Right renal cortex interstitium (tissue), 3 donors: ENCODE measurements at regions not wholly inside any gene's neighbourhood (a gene's known extent, or its start where the extent isn't known, plus 50 kb on each side); places are given as distances from the start of the nearest gene placed in this dataset.

Source experiments
- DNase-seq, 3 donors: peaks; one replicate each; pipeline ENCODE4 v3.0.0-alpha.2; 2013; ENCODE audit warnings: low read depth in 3 of 3, low spot score in 2 of 3

DNA sequence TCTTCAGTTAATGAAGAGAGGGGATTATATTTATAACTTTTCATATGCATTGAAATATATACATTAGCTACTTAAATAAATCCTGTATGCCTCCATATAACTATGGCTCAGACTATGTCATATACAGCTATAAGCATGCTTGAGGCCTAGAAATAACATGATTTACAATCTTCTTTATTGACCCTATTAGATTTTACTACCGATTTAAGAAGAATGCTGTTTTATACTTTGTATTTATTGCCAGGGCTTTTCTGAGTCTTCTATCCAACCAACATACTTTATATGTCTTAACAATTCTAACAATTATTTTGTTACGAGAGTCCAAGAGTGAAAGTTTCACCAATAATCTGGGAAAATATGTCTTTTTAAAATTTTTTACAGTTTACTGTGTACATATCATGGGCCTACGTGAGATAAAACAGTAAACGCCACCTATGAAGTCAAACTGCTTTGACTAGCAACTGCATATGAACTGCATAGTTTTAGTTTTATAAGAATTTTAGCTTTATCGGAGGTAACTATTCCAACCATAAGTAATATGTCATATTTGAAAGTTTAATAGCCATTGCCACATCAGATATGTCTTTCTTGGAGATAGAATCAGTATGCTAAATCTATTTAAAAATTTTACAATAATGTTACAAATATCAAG lies 861.0 kb downstream of the USP25 start:
- DNase-seq, result no peak

DNA sequence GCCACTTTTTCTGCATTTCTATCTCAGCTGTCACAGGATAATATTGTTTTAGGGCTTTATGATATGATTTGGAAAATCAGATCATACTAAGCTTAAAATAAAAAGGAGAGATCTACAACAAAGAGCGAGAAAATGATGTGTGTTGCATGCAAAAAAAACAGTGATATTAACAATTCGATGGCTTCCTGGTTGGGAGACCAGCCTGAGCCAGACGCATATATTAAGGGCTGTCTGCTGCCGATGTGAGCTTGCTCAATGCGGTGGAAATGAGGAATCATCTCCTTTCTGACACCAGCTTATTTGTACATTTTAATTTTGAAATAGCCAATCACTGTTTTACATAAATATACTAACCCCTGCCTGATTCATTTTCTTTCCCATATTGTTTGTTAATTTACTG lies 862.6 kb downstream of the USP25 start:
- no peak for DNase-seq

DNA sequence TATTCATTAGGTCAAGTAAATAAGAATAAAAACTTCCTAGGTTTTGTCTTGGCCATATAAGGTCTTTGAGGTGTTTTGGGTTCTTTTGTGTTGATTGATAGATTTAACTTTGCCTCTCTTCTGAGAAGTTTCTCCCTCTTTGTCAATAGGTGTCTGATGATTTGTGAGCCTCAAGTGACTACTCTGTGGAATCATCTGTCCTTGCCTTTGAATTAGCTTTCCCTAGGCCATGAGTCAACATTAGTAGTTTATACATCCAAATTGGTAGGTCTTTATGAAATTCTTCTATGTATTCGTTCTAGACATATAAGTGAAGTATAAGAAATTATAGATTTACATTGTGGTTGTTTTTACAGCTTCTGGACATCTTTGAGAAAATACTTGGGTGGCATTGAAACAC lies 864.4 kb downstream of the USP25 start:
- DNase-seq, result no peak

DNA sequence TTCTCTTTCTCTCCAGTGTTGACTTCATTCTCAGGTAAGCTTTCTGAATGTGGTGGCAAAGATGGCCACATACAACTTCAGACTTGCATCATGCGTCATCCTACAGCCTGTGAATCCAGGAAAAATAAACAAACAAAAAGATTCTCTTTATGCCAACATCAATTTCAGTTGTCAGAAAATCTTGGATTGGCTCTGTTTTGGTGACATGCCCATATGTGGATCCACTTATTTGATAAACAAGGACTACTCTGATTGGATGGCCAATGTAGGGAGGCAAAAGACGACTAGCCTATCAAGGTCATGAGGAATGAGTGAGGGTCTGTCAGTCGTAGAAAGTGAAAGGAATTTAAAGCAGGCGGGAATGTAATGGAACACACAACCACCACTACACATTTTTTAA lies 866.6 kb downstream of the USP25 start:
- no peak for DNase-seq

GRCh38 chr21:16597753-16598152 lies 868.0 kb downstream of the USP25 start:
- DNase-seq, result no peak

- peak in 2 of 3 donors; percentile 25 to 33 for DNase-seq
Observed at GRCh38 chr21:16605597-16605996, 875.8 kb downstream of the USP25 start.

DNA sequence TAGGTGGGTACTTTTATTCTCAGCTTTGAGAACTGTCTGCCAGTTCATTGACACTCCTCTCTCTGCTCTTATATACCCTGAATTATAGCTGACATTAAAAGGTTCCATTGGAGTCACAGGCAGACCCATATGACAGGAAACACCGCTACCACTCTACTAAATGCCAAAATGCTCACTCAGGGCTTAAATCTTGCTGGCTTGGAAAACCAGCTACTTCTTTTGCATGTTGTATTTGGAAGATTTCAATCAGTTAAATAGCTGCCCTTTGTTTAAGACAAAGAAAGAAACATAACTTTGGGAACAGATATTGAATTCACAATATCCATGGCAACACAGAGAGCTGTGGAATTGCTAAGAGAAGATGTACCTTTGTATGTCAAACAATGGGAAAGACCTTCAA lies 876.5 kb downstream of the USP25 start:
- no peak for DNase-seq

DNA sequence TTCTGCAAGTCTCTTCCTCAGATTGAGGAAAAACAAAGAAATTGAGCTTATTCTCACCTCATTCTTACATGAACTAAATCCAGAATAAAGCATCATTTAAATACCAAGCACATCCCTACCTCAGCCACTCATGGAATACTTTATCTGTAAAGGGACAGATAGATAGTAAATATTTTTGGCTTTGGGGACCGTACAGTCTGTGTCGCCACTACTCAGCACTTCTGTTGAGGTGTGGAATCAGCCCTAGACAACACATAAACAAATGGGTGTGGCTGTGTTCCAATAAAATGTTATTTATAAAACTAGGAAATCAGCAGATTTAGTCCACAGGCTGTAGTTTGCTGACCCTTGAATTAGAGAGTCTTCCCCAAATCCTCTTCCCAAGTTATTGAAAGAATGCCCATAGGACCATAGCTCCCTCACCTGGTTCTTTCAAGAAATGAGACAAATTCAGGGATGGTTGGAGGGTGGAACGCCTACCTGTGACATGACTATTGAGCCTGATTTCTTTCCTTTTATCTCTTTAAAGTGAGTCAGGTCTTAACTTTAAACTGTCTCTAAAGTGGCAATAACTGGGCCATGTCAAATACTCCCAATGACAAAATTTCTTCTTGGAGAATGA lies 878.5 kb downstream of the USP25 start:
- DNase-seq, result no peak

GRCh38 chr21:16619281-16619680 lies 889.5 kb downstream of the USP25 start:
- DNase-seq, result no peak

- DNase-seq, result no peak
Observed at GRCh38 chr21:16620786-16621320, 891.1 kb downstream of the USP25 start.

- DNase-seq, result peak in 2 of 3 donors; percentile 16 to 29
Observed at GRCh38 chr21:16624479-16625118, 888.2 kb upstream of the CXADR start.

GRCh38 chr21:16625491-16625890 lies 887.4 kb upstream of the CXADR start:
- no peak for DNase-seq

DNA sequence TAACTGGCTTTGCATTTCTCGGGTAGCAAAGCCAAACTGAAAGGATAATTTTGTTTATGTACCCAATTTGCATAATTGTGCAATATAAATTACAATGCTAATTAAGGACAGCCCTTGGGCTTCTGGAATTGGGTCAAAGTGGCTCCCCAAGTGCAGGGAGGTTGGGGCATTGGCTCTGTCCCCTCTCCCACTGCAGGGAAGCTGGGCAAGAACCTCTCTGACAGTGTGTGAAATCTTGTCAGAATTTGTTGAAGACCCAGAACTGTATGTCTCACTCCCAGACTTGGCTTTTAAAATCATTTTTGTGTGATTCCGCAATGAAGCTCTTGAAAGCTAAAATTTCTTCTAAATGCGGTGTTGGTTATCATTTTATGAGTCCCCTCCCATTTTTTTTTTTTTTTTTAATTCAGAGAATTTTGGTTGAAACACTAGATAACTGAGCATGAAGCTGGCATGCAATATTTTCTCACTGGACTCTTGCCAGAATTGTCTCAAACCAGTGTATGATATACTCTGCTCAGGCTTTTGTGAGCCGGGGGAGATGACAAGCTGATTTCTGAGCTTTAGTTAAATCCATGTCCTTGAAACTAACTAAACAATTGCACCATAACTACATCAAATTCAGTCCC lies 878.9 kb upstream of the CXADR start:
- no peak for DNase-seq

GRCh38 chr21:16634515-16634914 lies 878.3 kb upstream of the CXADR start:
- no peak for DNase-seq

DNA sequence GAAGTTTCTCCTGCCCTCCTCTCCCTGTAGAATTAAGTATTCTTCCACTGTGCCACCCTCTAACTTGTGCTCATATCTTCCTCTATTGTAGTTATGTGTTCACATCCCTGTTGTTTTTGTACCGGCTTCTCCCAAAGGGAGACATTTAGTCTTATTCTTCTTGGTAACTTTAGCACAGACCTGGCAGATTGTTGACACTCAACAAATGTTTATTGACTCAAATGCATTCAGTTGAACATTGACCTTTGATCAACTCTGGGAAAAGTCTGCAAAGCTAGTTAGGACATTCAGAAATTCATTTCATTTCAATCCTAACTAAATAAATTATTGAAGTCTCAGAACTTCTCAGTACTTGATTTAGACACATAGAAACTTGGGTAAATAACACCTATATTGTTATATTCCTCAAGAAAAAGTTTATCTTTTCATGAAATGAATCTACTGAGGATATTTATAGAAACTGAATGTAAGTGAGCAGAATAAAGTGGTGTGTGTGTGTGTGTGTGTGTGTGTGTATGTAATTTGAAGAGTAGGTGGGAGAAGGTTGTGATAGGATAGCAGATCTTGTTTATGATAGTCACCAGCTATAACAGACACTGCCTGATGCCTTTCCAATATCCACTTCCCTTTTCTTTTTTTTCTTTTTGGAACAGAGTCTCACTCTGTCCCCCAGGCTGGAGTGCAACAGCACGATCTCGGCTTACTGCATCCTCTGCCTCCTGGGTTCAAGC lies 872.4 kb upstream of the CXADR start:
- no peak for DNase-seq

- DNase-seq, result no peak
Observed at GRCh38 chr21:16642353-16642752, 870.5 kb upstream of the CXADR start.

DNA sequence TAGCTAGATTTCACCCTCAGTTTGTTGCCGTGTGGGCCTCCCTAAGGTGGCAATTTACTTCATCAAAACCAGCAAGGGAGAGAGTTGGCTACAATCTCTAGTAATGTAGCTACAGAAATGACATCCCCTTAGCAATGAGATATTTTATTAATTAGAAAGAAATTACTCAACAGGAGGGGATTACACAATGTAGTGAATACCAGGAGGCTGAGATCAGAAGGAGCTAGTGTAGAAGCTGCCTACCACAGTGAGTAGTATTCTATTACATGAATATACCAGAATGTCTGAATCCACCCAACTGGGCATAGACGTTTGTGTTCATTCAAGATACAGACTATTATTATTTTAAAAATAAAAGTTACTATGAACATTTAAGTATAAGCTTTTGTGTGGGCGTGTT lies 868.2 kb upstream of the CXADR start:
- DNase-seq, result no peak

GRCh38 chr21:16650714-16651366 lies 862.0 kb upstream of the CXADR start:
- no peak for DNase-seq

GRCh38 chr21:16651956-16652355 lies 860.9 kb upstream of the CXADR start:
- no peak for DNase-seq

DNA sequence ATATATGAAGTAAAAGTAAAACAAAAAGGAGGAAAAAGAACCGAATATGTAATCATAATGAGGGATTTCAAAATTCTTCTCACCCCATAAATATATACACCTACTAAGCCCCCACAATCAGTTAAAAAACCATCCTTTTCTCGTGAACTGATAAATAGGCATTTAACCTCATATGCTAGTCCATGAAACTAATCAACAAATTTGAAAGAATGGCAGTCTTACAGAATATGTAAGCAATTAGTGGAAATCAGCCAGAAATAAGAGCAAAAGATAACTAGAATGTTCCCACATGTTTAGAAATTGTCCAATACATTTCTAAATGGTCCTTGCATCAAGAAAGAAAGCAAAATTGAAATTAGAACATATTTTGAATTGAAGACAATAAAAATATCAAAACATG lies 849.4 kb upstream of the CXADR start:
- DNase-seq, result no peak
